SK-MEL-5 (cell line): ENCODE measurements at regions not wholly inside any gene's neighbourhood (a gene's known extent, or its start where the extent isn't known, plus 50 kb on each side); places are given as distances from the start of the nearest gene placed in this dataset.
"Not testable (repeated sequence)": the region's sequence is repeated elsewhere in the genome, so short reads cannot be mapped to it uniquely, and the experiment has no call there.

Experiments used
- DNase-seq: peaks from one replicate; pipeline ENCODE4 v3.0.0-alpha.2; 2016; ENCODE audit warnings: low read depth, low spot score
- in situ Hi-C: cut with HindIII; loops from 2 replicates; pipeline ENCODE4 v1.10.0; 2016; ENCODE audit warnings: low sequenced_read_pairs, high pct_unique_total_duplicates, low pct_unique_long_range_greater_than_20kb

DNA sequence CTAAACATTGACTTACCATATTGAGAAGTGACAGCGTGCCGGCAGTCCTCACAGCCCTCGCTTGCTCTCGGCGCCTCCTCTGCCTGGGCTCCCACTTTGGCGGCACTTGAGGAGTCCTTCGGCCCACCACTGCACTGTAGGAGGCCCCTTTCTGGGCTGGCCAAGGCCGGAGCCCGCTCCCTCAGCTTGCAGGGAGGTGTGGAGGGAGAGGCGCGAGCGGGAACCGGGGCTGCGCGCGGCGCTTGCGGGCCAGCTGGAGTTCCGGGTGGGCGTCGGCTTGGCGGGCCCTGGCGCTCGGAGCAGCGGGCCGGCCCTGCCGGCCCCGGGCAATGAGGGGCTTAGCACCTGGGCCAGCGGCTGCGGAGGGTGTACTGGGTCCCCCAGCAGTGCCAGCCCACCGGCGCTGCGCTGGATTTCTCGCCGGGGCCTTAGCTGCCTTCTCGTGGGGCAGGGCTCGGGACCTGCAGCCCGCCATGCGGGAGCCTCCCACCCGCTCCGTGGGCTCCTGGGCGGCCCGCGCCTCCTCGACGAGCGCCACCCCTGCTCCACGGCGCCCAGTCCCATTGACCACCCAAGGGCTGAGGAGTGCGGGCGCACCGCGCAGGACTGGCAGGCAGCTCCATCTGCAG lies 346.9 kb downstream of the PCNX1 start:
- DNase-seq, in situ Hi-C loops: not testable (repeated sequence)

DNA sequence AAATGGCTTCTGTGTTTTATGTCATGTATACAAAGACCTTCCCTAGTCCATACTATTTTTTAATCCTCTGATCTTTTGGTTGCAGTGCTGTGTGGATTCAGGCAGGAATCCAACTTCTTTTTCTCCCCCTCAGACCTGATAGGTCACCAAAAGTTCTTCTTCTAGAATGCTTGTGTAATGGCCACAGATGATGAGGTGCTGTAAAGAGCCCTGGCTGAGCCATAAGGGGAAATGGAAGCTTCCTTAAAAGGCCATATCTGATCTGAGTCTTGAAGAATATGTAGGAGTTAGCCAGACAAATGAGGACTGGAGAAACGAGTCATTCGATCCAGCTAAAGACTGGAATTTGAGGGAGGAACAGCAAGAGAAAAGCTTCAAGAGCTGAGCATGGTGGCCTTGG lies 353.9 kb downstream of the PCNX1 start:
- in situ Hi-C loops: no loop called here
- no peak for DNase-seq

DNA sequence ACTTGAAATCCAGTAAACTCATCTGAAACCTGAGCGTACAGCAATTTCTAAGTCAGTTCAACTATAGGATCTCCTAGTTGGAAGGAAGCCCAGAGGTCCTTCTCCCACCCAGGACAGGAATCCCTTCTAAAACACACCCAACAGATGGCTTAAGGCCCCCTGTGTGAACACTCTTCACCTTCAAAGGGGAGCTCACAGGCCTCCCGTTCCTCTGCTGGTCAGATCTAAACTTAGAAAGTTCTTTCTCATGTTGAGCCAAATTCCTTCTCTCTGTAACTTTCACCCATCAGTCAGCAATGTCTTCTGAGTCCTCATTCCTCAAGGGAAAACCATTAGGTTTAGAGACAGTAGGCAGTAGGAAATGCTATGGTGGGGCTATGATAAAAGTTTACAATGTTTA lies 355.2 kb downstream of the PCNX1 start:
- in situ Hi-C loops: no loop called here
- no peak for DNase-seq

DNA sequence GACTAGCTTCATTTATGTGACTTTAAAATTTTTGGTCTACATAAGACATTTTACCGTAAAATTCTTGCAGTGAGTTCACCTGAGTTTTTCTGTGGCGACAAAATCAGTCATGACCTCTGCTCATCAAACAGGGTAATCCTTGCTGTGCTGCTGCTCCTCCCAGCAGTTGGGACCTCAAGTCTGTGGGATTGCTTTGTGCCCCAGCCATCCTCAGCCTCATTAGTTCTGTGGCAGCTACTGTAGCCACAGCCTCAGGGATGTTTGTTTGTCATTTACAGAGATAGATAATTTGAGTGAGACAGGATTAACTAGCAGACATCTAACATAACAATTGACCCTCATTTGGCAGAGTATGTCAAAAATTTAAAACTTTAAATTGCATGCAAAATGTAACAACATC lies 357.0 kb downstream of the PCNX1 start:
- in situ Hi-C loops: no loop called here
- DNase-seq: no peak

DNA sequence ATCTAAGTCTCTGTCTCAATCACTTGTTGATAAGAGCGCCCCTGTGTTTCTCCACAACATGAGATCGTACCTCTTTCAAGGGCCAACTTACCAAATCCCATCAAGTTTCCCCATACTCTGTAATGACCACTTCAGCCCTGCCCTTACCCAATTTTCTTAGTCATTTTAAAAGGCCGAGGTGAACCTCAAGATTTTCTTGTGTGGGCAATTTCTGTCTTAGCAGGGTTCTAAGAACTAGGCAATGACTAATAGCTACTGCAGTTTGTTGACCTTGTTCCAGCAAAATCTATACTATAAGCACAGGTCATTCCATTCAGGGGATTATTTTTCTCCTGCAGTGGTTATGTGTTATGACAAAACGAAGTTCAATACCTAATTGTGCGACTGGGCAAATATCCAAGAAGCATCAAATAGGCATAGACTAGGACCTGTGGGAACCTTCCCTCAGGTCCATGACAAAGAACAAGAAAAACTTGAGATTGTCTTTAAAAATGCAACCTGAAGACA lies 359.8 kb downstream of the PCNX1 start:
- DNase-seq: no peak

DNA sequence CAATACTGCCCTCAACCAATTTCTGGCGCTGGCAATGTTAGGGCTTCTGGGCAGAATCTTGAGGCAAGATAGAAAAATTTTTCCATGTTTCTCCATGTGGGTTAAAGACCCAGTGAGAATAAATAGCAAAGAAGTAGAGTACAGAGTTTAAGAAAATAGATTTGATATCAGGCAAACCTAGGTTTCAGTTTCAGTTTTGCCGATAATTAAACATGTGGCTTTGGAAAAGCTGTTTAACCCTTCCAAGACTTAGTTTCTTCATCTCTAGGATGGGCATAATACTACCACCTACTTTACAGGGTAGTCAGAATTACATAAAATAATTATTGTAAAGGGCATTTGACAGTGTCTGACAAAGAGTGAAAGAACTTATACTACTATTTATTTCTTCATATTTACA lies 360.4 kb downstream of the PCNX1 start:
- in situ Hi-C loops: no loop called here
- DNase-seq: no peak

More for the DNA sequence above, 359.8 kb downstream of the PCNX1 start:
- in situ Hi-C loops: no loop called here

DNA sequence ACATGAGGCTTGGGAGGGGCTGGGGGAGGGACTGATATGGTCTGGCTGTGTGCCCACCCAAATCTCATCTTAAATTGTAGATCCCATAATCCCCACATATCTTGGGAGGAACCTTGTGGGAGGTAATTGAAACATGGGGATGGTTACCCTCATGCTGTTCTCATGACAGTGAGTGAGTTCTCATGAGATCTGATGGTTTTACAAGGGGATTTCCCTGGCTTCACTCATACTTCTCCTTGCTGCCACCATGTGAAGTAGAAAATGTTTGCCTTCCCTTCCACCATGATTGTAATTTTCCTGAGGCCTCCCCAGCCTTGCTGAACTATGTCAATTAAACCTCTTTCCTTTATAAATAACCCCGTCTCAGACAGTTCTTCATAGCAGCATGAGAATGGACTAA lies 362.9 kb downstream of the PCNX1 start:
- in situ Hi-C loops: no loop called here
- DNase-seq: no peak

DNA sequence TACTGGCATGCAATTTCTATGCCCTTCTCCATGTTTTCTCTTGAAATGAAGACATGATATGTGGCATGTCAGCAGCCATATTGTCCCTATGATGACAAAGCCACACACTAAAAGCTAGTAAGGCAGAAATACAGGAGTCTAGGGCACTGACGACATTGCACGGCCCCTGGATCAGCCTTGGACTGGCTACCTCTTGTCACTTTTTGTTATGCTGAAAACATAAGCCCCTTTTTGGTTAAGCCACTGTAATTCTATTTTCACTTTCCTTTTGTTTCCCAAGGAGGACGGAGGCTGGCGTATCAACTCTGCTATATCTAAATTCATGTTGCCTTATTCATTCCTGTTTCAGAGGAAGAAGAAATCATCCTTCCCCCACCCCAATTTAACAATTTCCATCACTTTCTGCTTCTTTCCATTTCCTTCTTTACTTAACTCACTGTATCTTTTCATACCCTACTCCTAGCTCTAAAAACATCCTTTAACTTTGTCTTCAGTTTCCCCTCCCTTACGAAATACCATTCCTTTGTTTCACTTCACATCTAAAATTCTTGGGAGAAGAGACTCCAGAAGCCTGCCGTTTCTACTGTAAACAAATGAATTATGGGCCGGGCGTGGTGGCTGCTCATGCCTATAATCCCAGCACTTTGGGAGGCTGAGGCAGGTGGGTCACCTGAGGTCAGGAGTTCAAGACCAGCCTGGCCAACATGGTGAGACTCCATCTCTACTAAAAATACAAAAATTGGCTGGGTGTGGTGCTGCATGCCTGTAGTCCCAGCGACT lies 364.1 kb downstream of the PCNX1 start:
- in situ Hi-C loops: no loop called here
- DNase-seq: no peak

DNA sequence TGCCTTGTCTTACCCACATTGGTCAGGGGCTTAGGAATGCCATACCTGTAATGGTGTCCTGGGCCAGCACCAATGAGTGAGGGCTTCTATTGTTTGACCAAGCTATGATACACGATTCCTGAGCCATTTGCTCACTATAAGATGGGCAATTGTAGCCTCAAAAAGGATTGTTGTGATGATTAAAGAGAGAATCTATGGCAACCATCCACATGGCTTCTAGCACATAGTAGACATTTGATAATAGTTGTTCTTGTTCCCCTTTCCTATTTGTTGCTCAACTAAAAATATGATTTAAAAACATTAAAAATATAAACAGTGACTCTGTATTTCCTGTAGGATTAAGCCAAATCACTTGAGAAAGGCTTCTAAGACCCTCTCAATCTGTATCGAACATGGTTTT lies 366.1 kb downstream of the PCNX1 start:
- no peak for DNase-seq
- in situ Hi-C loops: no loop called here

DNA sequence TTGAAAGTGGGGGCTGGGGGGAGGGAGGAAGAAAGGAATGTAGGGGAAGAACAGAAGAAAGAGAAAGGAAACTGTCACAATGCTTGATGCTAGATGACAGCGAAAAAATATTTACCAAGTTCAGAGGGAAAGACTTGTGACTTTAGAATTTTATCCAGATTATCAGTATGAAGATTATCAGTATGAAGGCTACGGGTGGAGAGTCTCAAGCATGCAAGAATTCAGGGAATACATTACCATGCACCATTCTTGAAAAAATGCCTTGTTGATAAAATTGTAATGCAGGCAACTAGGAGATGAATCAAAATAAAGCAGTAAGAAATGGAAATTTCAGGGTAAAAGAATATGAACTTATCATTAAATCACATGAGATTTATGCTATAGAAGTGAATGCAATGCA lies 376.8 kb downstream of the PCNX1 start:
- no peak for DNase-seq
- in situ Hi-C loops: no loop called here

DNA sequence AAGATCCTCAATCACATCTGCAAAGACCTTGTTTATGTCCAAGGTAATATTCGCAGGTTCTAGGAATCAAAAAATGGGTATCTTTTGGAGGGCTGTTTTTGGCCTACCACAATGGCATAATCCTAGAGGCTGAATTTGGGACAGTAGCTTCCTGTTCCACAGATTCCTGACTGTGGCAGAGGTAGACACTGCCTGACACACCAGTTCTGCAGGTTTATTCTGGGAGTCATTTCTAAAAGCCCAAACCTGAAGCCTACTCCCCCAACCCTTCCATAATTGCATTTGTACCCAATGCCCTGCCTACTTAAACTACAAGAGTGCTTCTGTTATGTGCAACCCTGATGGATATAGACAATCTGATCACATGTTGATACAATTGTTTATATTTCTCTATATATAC lies 378.9 kb downstream of the PCNX1 start:
- DNase-seq: no peak
- in situ Hi-C loops: no loop called here

DNA sequence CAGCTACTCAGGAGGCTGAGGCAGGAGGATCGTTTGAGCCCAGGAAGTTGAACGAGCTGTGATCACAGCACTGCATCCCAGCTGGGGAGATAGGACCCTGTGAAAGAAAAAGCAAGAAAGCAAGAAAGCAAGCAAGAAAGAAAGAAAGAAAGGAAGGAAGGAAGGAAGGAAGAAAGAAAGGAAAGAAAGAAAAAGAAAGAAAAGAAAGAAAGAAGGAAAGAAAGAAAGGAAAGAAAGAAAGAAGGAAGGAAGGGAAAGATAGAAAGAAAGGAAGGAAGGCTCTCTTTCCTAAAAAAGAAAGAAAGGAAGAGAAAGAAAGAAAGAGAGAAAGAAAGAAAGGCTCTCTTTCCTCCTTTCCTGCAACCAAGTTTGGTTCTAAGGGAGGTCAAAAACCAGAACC lies 380.3 kb downstream of the PCNX1 start:
- in situ Hi-C loops: no loop called here
- no peak for DNase-seq

DNA sequence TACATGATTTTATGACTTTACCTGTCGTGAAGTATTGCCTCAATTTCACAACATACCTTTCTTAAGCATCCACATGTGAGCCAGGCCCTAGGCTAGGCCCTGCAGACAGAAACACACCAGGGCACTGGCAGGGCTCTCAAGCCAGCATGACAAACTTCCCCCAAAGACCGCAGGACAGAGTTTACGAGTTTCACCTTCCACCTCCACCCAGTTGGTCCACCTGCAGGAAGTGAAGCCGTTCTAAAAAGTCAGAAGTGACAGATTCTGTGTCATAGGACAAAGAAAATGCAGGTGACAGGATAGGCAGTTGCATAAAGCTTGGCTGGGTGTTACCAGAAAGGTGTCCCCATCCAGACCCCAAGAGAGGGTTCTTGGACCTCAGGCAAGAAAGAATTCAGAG lies 382.3 kb downstream of the PCNX1 start:
- DNase-seq: no peak
- in situ Hi-C loops: no loop called here

DNA sequence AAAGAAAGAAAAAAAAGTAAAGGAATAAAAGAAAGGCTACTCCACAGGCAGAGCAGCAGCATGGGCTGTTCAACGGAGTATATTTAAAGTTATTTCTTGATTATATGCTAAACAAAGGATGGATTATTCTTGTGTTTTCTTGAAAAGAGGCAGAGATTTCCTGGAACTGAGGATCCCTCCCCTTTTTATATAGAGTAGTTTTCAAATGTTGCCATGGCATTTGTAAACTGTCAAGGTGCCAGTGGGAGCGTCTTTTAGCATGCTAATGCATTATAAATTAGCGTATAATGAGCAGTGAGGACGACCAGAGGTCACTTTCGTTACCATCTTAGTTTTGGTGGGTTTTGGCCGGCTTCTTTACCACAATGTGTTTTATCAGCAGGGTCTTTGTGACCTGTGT lies 383.0 kb downstream of the PCNX1 start:
- DNase-seq: no peak
- in situ Hi-C loops: no loop called here

DNA sequence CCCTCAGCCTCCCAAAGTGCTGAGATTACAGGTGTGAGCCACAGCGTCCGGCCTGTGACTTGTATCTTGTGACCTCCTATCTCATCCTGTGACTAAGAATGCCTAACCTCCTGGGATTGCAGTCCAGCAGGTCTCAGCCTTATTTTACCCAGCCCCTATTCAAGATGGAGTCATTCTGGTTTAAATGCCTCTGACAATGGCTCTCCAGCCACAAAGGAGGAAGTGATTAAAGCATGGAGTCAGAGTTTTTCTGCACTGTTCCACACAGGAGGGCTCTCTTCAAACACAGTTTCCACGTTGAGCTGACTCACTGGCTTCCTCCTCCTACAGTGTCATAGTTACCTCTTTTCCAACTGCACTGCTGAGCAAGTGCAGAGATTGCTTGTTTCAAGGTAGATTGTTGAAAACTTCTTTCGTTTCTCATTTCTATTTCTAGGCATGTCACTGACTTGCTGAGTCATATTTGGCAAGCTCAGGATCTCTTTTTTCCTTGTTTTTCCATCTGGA lies 383.8 kb downstream of the PCNX1 start:
- DNase-seq: no peak
- in situ Hi-C loops: no loop called here

DNA sequence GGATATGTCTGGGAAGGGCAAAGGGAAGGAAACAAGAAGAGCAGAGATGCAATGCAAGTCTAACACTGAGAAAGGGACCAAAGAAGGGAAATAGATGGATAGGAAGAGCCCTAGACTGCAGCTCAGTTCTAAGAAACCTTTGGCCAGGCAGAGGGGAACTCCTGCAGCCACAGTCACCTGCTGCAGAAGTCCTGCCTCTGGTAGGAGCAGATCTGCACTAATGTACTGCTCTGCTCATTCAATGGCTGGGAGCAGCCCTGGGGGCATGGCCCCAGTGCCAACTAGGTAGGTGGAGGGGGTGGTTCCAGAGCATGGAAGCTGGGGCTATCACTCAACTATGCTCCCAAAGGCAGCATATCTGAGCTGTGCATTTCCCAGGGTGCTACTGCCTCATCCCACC lies 388.9 kb downstream of the PCNX1 start:
- in situ Hi-C loops: no loop called here
- DNase-seq: no peak

DNA sequence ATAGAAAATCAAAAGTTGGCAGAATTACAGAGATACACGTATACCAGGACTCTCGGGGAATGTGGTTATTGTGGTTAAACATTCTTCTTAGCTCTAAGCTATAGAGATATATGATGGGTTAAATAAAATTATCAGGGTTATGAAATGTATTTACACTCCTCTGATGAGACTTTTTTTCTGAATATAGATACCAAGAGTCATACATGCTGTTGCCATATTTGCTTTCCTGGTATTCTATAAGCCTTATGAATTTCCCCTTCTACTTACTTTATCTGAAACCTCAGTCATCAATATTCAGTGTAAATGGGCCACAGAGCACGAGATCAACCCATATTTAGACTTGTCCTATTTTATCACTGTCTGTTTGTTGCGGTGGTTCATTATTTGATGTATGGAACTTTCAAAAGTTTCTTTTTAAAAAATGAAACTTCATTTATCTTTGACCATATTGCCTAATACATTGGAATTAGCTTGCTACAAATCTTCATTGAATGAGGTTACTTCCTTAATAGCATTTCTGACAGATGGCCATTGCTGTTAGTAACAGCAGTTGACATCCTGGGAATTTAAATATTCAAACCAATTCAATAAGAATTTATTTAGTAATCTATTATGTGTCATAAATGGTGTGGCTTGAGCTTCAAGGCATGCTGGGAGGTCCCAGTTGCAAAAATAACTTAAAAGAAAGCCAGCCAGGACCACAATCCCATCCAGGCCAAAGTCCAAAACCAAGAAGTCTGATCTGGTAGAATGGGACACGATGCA lies 393.5 kb downstream of the PCNX1 start:
- in situ Hi-C loops: no loop called here
- no peak for DNase-seq

DNA sequence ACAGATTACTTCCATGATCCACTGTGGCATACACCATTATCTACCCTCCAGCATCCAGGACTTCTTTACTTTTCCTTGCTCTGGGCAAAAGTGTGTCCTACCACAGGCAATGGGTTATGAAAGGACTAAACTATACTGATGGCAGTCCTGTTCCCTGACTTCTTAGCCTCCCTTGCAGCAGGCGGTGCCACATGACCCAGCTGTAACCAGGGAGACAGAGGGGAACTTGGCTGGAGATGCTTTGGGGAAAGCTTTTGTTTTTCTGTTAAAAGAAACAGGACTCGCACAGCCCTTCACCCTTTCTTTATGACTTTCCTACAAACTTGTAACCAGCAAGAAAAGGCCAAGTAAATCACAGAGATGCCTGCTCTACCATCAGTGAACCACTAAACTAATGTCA lies 394.4 kb downstream of the PCNX1 start:
- in situ Hi-C loops: no loop called here
- DNase-seq: no peak
